ENCODE measurements at regions not wholly inside any gene's neighbourhood (a gene's known extent, or its start where the extent isn't known, plus 50 kb on each side); places are given as distances from the start of the nearest gene placed in this dataset.
"Not testable (repeated sequence)": the region's sequence is repeated elsewhere in the genome, so short reads cannot be mapped to it uniquely, and the experiment has no call there.

DNA sequence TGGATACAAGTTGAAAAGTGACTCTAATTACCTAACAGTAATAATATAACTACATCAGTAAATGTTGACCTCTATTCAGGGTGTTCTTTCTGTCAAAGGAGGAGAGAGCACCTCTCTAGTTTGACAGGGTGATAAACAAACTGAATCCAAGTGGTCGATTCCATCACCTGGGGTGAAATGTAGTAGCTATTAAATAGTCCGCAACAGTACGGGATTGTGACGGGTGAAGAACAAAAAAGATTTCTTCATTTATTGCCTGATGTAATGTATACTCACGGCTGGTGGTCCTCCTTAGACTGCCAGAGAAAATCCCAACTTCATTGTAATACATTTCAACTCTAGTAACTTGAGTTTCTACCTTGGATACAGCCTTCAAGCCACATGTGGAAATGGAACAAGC is 292.5 kb upstream of the CELF2 start:
- no peak for DNase-seq

GRCh38 chr10:10726101-10726500 is 291.6 kb upstream of the CELF2 start:
- no peak for DNase-seq

GRCh38 chr10:10727411-10727810 is 290.3 kb upstream of the CELF2 start:
- not testable (repeated sequence) for DNase-seq

DNA sequence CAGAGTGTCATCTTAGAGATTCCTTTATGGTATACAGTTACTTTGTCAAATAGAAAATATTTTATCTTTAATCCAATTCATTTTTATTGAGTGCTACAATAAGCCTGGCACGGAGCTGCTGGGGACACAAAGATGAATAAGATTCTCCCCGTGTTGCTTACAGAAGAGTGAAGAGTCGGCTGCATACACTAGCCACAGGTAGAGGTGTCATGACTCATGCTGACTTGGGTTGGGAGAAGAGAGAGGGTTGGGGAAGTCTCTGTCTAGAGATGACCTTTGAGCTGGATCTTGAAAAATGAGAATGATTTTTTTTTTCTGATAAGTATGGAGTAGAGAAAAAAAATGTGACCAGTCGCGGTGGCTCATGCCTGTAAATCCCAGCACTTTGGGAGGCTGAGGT is 289.9 kb upstream of the CELF2 start:
- DNase-seq, result no peak

DNA sequence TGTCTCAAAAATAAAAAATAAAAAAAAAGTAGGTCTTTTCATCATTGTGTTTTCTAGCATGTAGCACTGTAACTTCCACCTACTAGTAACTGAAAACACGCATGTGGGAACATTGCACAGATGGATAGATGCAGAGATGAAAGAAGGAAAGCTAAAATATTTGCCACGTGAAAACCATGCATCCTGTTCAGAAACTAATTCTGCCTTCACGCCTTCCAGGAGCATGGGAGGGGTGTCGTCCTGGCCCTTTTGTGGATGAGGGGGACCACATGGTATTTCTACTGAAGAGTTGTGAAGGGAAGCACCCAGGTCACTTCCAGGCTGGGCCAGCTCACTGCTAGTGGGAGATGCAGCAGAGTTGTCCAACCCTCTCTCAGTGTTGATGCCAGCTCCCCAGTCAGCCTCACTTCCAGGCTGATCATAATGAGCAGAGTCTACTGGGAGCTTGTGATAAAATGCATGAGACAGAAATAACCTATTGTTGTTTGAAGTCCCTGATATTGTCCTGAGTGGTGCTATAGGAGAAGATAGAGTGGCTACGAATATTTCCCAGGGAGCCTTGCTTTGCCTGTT is 287.1 kb upstream of the CELF2 start:
- no peak for DNase-seq

DNA sequence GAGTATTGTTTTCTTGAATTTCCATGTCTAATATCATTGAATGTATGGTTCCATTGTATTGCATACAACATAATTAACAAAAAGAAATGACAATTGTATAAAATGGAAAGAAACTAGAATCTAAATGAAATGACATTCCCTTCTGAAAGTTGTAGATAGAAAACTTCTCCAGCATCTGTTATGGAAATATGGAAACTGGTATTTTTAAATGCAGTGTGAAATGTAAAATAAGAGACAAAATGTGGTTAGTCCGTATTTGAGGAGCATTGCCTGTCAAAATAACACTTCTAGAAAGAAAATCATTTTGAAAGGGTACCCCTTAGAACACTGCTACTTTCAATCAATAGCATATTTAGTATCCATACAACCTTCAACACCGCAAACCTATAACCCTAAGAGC is 286.3 kb upstream of the CELF2 start:
- no peak for DNase-seq

DNA sequence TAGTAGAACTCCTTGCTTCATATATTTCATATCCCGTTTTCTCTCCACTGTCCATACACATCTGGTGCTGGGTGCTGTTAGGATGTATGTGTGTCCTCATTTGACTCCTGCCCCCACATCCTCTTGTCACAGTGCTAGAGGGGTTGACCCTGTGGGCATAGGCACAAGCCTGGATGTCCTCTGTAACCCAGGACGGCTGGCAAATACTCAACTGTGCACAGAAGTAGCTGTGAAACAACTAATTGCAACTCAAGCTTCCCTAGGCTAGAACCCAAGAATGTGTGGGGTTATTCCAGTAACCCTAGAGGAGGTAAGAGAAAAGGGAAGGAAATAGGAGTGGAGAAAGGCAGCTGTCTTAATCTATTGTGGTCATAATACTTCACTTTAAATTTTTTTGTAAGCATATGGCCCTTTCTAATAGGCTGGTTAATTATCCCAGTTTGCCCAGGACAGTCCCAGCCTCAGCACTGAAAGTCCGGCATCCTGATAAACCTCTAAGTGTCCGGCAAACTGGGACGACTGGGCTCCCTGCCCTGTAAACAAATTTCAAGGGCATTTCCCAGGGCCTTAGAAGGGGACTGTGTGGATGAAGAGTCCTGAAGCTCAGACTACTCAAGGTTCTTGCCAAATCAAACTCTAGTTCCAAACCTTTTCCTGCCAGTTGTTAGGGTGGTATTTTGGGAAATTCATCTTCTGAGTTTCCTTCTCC is 283.2 kb upstream of the CELF2 start:
- DNase-seq, result no peak

DNA sequence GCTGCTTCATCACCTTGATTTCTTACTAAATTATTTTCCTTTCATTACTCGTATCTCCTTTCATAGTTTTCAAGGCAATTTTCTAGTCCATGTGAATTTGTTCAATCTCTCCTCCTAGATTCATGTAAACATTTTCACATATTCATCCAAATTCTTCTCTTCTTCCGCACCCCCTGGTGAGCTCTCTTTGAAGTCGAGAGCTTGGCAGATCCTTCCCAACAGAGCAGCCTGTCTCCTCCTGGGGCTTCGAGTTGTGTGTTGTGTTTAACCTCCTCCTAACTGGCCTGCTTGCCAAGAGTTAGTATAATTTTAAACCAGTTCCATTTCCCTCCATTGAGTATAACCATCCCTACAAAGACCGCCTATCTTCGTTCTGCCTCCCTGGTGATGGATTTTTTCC is 272.4 kb upstream of the CELF2 start:
- no peak for DNase-seq

DNA sequence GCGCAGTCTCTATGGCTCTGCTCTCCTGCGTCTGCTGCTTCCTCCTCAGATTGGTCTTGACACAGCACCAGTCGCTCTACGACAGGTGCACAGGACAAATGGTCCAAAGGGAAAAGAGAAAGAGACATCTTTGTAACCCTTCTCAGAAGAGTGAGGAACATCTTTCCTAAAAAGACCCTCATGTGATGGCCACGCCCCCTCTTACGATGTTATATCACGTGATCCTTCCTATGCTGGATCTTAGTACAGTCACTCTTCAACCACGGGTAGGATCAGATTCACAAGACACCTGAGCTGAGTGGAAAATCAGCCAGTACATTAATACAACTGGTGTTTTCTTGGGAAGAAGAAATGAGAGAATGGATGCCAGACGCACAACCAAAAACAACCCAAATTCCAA is 262.2 kb upstream of the CELF2 start:
- DNase-seq, result no peak

GRCh38 chr10:10758306-10758705 is 259.4 kb upstream of the CELF2 start:
- no peak for DNase-seq

DNA sequence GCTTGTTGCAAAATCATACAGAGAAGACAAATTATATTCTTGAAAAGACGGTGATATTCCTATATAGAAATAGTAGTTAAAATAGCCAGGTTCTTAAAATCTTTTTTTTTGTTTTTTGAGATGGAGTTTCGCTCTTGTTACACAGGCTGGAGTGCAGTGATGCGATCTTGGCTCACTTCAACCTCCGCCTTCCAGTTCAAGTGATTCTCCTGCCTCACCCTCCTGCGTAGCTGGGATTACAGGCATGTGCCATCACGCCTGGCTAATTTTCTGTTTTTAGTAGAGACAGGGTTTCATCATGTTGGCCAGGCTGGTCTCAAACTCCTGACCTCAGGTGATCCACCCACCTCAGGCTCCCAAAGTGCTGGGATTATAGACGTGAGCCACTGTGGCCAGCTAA is 257.9 kb upstream of the CELF2 start:
- not testable (repeated sequence) for DNase-seq

DNA sequence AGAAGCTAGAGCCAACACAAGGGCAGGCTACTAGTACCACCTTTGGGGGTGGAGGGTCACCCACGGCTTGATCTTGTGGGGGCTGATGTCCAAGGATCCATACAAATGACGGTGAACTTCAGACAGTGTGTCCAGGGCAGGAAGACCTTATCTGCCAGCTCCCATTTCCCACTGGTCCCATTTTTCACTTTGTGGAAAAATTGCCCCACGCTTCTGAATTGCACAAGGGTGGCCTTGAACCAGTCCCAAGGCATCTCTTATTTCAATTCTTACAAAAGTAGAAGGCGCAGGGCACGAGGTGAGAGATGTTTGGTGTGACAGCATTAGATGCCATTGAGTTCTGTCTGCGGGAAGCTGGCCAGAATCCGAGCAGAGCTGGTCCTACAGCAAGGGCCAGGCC is 252.7 kb upstream of the CELF2 start:
- DNase-seq, result no peak

- DNase-seq, result no peak
These were observed 245.3 kb upstream of the CELF2 start for GRCh38 chr10:10772411-10772810.

- no peak for DNase-seq
These were observed 244.7 kb upstream of the CELF2 start for GRCh38 chr10:10772874-10773508.

DNA sequence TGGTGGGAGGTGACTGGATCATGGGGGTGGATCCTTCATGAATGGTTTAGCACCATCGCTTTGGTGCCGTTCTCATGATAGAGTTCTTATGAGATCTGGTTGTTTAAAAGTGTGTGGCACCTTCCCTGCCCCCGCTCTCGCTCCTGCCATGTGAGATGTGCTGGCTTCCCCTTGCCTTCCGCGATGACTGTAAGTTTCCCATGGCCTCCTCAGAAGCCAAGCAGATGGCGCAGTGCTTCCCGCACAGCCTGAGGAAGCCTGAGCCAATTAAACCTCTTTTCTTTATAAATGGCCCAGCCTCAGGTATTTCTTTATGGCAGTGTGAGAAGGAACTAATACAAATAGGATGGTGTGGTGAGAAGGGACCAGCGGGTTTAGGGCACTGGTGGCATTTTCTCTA is 243.3 kb upstream of the CELF2 start:
- no peak for DNase-seq

DNA sequence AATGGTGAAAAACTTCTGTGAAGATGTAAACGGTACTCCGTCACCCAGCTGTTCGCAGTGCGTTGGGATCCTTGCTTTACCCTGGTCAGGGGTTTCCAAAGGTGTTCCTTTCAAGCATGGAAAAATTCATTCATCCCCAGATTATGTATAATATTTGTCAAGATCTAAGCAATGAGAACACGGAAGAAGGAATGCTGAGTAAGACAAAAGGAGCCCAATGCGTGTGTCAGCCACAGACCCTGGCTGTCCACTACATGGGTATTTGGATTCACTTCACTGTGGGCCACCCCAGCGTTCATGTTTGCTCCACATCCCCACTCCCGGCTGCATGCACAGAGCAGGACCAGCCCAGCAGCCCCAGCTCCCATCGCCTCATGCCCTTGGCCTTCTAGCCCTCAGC is 241.3 kb upstream of the CELF2 start:
- DNase-seq, result no peak

- DNase-seq, result no peak
These were observed 240.4 kb upstream of the CELF2 start for GRCh38 chr10:10777279-10777678.

- no peak for DNase-seq
These were observed 239.9 kb upstream of the CELF2 start for GRCh38 chr10:10777723-10778122.

DNA sequence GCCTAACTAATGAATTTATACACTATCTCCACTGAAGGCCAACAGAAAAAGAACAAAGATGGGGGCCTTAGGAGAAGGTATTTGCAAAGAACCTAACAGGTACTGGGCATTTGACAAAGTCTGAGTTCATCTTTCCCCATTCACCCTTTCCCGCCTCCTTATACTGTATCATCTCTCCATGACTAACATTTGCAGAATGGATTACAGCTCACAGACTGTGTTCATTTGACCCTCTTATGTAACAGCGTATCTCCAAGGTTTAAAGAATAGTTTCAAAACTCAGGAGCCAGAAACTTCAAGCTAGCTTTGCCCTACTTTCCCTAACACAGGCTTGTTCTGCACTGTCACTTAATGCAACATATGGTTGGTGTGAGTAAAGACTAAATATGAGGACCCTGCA is 238.7 kb upstream of the CELF2 start:
- no peak for DNase-seq

DNA sequence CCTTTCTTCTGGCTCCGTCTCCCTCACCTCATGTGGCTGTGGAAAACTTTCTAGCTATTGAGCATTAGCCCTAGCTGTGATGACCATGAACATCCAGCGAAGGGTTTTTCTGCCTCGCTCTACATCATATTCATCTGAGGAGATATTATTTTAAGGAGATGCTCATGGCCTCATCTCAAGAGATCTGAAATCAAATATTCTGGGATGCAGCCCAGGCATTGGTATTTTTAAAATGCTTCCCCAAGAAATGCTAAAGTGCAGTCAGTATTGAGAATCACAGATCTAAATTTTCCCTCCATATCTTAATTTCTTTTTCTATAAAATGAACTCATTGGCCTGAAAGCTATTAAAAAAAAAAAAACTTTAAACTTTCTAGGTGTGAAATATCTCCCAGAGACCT is 238.2 kb upstream of the CELF2 start:
- DNase-seq, result no peak

- DNase-seq, result no peak
These were observed 236.9 kb upstream of the CELF2 start for GRCh38 chr10:10780746-10781145.

GRCh38 chr10:10782603-10783002 is 235.1 kb upstream of the CELF2 start:
- DNase-seq, result no peak

DNA sequence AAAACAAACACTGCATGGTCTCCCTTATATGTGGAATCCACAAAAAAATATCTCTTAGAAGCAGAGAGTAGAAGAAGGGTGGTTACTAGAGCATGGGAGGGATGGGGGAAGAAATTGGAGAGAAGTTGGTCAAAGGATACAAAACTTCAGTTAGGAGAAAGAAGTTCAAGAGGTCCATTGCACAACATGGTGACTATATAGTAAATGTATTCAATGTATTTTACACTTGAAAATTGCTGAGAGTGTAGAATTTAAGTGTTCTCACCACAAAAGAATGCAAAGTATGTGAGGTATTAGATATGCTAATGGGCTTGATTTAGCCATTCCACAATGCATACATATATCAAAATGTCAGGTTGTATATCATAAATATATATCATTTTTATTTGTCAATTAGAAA is 232.0 kb upstream of the CELF2 start:
- no peak for DNase-seq

Measured in CD4-positive, alpha-beta T cell treated with Interferon alpha-2 for 1 hour (primary cell).